NCI-H146 treated with DMSO at 0.1 percent for 48 hours (cell line): ENCODE measurements at regions not wholly inside any gene's neighbourhood (a gene's known extent, or its start where the extent isn't known, plus 50 kb on each side); places are given as distances from the start of the nearest gene placed in this dataset.
"Not testable (repeated sequence)": the region's sequence is repeated elsewhere in the genome, so short reads cannot be mapped to it uniquely, and the experiment has no call there.

Experiments
- DNase-seq: peaks from one replicate; lab custom pipeline; 2025; ENCODE audit not compliant: unreplicated experiment; lab: John Stamatoyannopoulos, UW

DNA sequence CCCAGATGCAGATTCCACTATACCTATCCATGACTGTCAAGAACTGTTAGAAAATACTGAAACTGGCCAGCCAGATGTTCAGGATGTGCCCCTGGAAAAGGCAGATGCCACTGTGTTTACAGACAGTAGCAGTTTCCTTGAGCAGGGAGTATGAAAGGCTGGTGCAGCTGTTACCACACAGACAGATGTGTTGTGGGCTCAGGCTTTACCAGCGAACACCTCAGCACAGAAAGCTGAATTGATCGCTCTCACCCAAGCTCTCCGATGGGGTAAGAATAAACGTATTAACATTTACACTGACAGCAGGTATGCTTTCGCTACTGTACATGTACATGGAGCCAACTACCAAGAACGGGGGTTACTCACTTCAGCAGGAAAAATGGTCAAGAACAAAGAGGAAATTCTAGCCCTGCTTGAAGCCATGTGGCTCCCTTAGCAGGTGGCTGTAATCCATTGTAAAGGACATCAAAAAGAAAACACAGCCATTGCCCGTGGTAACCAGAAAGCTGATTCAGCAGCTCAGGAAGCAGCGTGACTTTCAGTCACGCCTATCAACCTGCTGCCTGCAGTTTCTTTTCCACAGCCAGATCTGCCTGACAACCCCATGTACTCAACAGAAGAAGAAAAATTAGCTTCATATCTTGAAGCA, 459.7 kb upstream of the HTR1E start:
- no peak for DNase-seq

GRCh38 chr6:86476311-86476710, 461.0 kb upstream of the HTR1E start:
- no peak for DNase-seq

DNA sequence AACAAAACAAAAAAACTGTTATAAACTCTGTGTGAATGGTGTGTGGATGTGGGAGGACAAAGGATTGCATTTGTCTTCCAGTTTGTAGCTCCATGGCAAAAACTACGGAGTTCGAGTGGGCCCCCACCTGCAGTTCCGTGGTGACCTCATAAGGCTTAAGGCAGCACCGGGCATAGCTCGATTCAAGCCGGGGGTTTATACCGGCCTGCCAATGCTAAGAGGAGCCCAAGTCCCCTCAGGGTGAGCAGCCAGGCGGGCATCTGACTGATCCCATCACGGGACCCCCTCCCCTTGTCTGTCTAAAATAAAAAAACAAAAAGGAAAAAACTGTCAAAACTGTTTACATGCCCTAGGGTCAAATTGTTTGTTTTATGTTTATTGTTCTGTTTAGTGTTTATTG, 463.2 kb upstream of the HTR1E start:
- DNase-seq, result no peak

DNA sequence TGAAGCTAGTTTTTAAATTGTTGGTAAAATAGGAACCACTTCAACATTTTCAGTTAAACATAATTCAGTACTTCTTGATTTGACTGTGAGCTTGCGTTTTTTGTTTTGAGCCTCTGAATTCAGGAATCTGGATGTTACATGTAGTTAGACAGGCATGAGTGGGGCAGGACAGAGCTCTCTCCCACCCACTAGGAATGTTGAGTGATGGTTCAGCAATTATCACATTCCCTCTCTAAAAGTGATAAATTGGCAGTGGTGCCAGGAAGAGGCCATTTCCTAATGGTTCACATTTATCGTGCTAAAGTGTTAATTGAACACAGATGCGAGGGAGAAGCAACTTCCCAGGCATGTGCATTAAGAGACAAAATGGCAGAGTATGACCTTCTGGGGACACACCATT, 465.5 kb upstream of the HTR1E start:
- DNase-seq, result no peak

- DNase-seq, result no peak
Measured at GRCh38 chr6:86459978-86460377, 477.4 kb upstream of the HTR1E start.

GRCh38 chr6:86456821-86457220, 480.5 kb upstream of the HTR1E start:
- DNase-seq, result no peak

- DNase-seq, result no peak
Measured at GRCh38 chr6:86453232-86453631, 484.1 kb upstream of the HTR1E start.

DNA sequence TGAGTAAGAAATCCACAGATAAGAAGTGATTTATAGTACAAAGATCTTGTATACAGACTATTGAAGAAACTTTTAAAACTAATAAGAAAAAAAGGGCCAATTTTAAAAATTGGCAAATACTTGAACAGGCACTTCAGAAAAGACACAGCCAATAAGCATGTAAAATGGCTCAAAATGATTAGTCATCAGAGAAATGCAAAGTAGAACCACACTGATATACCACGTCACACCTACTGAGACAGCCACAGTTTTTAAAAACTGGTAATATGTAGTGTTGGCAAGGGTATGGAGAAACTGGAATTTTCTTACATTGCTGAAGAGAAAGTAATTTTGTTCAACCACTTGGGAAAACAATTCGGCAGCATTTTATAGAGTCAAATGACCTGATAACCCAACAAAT, 488.9 kb upstream of the HTR1E start:
- DNase-seq, result no peak

GRCh38 chr6:86440608-86441007, 496.7 kb upstream of the HTR1E start:
- no peak for DNase-seq

GRCh38 chr6:86423571-86423970, 513.8 kb upstream of the HTR1E start:
- no peak for DNase-seq

DNA sequence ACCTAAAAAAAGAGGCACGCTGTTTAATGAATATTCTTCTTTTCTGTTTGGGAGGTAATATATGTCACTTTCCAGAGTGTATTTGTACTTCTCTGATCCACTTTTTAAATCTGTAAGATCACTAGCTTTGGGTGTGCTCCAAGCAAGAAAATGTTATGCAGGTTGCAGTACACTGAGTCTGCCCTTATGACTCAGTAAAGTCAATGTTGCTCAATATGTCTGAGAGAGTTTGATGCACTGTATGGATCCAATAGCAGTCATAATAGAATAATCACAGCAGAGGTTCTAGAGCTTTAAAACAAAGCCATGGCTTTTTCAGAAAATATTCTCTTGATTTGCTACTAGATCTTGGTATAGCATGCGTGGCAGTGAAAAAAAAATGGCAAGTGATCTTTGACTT, 525.3 kb upstream of the HTR1E start:
- no peak for DNase-seq

DNA sequence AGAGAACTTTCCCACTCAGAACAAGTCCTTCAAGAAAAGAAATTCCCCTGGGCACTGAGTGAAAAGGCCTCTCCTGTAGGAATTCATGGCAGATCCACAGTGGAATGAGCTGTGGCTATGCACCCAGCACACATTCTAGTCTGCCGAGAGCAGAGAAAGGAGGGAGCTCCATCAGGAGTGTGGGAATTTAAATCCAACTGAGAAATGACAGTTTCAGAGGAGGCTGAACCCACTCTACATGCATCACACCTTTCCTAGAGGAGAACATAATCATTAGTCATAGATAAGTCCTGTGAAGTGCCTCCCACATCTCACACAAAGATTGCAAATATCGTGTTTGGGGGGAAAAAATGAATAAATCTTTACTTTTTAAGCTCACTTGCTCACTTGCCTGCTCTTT, 530.2 kb upstream of the HTR1E start:
- DNase-seq, result no peak

DNA sequence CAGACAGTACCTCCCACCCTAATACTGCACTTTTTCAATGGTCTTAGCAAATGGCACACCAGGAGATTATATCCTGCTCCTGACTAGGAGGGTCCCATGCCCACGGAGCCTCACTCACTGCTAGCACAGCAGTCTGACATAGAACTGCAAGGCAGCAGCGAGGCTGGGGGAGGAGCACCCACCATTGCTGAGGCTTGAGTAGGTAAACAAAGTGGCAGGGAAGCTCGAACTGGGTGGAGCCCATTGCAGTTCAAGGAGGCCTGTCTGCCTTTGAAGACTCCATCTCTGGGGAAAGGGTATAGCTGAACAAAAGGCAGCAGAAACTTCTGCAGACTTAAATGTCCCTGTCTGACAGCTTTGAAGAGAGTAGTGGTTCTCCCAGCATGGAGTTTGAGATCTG, 544.5 kb upstream of the HTR1E start:
- not testable (repeated sequence) for DNase-seq

DNA sequence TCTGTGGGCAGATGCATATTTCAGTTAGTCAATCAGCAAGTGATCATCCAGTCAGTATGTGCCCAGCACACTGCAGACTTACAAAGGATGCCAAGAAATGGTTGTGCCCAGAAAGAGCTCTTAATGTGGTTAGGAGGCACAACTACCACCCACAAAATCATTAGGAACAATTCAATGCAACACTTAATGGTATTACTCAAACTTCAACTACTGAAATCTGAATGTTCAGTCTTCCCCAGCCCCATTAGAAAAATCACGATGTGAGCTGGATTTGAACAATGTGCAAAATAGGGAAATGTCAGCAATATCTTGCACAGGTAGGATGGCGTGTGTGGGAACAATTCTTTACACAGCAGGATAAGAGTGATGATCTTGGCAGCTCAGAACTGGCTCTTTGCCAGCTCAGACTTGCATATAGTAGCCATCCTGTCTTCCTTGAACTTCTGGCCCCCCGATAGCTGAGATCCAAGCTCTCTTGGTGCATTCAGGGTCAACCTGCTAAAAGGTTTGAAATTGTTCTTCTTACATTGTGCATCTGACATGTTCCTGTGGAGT, 556.7 kb upstream of the HTR1E start:
- DNase-seq, result no peak

DNA sequence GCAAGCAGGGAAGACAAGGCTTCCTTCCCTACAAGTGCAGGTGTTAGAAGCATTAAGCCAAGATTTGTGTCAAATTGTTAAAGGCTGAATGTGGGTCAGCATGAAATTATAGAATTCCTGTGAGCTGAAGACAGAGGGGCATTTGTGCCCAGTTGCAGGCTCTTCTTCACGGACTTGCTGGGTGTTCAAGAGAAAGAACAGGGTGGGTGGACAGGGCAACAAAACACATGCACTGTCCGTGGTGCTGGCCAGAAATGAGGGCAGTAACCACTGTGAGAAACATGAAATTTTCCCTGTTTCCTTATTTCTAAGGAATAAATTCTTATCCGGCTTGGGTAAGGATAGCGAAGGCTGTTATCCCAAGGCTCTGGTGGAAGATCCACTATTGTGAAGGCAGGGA, 579.5 kb upstream of the HTR1E start:
- no peak for DNase-seq

GRCh38 chr6:86355271-86355670, 582.1 kb upstream of the HTR1E start:
- no peak for DNase-seq

- no peak for DNase-seq
Measured at GRCh38 chr6:86331919-86332318, 605.4 kb upstream of the HTR1E start.

DNA sequence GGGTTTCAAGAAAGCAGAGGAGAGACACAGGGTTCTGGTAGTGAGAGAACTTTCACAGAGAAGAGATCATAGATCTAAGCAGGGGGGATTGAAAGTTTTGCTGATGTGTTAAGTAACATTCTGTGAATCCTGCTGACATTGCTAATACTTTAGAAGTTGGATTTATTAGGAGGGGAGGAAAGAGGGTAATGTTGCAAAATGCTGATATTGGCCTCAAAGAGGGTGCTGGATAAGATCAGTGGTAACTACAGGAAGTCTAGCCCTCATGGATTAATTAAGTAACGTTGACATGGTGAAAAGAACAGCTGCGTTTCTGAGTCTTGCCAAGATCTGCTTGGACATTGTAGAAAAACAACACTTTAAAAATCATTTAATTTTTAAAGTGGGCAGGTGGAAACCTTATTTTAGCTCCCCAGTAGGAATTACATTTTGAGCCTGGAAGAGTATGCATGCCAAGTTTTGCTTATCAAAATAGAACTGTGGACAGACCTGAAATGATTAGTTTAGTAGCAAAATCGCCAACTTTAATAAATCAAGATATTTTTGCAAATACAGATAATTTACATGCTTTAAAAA, 606.0 kb upstream of the HTR1E start:
- DNase-seq, result no peak

DNA sequence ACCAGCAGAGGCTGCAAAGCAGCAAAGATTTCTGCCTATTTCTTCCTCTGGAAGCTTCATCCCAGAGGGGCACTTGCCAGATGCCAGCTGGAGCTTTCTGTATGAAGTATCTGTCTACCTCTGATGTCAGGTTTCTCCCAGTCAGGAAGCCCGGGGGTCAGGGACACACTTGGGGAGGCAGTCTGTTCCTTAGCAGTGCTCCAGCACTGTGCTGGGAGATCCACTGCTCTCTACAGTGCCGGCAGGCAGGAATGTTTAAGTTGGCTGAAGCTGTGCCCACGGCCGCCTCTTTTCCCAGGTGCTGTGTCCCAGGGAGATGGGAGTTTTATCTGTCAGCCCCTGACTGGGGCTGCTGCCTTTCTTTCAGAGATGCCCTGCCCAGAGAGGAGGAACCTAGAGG, 631.1 kb upstream of the HTR1E start:
- DNase-seq, result no peak

- no peak for DNase-seq
Measured at GRCh38 chr6:86285876-86286275, 643.2 kb upstream of the SYNCRIP start.

- not testable (repeated sequence) for DNase-seq
Measured at GRCh38 chr6:86284809-86285480, 642.3 kb upstream of the SYNCRIP start.

DNA sequence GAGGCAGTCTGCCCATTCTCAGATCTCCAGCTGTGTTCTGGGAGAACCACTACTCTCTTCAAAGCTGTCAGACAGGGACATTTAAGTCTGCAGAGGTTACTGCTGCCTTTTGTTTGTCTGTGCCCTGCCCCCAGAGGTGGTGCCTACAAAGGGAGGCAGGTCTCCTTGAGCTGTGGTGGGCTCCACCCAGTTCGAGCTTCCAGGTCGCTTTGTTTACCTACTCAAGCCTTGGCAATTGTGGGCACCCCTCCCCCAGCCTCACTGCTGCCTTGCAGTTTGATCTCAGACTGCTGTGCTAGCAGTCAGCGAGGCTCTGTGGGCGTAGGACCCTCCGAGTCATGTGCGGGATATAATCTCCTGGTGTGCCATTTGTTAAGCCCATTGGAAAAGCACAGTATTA, 640.9 kb upstream of the SYNCRIP start:
- DNase-seq, result not testable (repeated sequence)
